RPMI7951 (cell line): ENCODE measurements at regions not wholly inside any gene's neighbourhood (a gene's known extent, or its start where the extent isn't known, plus 50 kb on each side); places are given as distances from the start of the nearest gene placed in this dataset.
A peak's percentile ranks its signal among the peaks of the same experiment; 100 is the strongest.
"Not testable (repeated sequence)": the region's sequence is repeated elsewhere in the genome, so short reads cannot be mapped to it uniquely, and the experiment has no call there.

Experiments used
- DNase-seq: peaks from one replicate; pipeline ENCODE4 v3.0.0-alpha.2; 2012; ENCODE audit warnings: low read depth

DNA sequence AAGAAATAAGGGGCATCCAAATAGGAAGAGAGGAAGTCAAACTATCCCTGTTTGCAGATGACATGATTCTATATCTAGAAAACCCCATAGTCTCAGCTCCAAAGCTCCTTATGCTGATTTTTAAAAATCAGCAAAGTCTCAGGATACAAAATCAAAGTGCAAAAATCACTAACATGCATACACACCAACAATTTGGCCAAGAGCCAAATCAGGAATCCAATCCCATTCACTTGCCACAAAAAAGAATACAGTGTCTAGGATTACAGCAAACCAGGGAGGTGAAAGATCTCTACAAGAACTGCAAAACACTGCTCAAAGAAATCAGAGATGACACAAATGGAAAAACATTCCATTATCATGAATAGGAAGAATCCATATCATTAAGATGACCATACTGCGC lies 155.8 kb upstream of the ARHGAP42 start:
- DNase-seq, result not testable (repeated sequence)

DNA sequence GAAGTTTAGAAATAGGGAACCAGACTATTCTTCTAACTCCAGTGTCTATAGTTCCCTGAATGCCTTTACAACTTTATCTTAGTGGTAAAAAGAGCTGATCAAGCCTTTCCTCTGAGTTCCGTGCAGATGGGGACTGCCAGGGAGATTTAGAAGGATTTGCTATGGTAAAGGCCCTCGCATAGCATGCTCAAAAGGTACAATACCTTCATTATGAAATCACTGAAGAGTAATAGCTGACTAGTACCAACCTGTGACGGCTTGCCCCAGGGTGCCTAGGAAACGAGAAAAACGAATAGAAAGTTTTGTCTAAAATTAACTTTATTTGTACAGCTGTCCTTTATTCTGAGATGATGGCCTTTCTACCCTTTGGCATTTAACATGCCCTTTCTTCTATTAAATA lies 150.1 kb upstream of the ARHGAP42 start:
- no peak for DNase-seq

DNA sequence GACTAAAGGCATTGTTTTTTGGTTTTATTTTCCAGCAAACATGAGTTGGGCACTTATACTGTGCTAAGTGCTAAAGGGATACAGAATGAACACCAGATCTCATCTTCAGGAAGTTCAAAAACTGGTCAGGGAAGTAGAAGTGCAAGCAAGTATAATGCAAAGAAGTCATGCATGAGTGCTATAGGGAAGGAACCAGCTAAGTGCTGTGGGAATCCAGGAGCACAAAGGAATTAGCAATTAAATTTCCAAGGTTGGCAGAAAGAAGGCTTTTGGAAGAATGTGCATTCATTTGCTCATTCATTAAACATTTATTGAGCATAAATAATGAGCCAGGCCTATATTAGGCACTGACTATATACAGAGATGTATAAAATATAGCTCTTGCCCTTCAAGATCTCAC lies 143.7 kb upstream of the ARHGAP42 start:
- no peak for DNase-seq

DNA sequence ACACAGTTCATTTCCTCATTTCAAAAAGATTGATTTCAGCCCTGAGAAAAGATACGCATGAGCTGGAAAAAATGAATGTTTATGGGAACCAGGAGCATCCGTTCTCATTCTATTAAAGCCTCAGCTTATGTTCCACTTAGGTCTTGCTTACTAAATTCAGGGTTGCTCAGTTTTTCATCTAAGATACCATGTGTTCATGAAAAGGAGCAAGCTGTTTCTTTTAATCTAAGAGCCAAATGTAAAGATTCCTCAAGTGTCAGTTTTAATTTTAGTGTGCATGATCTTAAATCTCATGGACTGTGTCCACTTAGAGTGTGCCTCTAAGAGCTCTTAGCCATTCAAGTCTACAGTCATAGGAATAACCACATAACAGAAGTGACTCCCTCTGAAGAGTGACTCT lies 141.5 kb upstream of the ARHGAP42 start:
- no peak for DNase-seq

DNA sequence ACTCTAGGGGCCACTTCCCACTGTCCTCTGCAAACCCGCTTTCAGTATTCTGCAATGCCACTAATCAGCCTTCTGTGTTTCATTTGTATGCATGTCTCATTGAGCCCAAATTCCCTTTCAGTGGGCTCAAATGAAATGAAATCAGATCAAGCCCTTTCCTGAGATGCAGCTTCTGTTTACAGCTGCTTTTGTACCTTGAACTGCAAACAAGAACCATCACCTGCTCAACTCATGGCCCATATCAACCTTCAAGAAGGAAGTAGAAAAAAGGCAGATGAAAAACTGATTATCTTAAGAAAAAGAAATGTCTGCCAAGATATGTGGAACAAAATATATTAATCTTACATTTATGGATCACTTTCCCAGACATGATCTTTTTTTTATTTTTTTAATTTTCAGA lies 141.1 kb upstream of the ARHGAP42 start:
- no peak for DNase-seq

DNA sequence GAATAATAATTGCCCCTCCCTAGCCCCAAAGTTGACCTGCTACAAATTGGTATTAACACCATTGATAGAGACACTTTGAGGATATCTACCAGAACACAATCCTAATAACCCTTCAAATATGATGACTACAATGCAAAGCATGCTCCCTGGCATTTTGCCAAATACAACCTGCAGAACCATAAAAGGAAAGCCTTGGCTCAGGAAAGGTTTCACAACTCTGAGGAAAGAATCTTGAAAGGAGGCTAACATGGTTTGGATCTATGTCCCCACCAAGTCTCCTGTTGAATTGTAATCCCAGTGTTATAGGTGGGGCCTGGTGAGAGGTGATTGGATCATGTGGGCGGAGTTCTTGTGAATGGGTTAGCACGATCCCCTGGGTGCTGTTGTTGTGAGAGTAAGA lies 140.4 kb upstream of the ARHGAP42 start:
- DNase-seq, result peak; percentile 37

DNA sequence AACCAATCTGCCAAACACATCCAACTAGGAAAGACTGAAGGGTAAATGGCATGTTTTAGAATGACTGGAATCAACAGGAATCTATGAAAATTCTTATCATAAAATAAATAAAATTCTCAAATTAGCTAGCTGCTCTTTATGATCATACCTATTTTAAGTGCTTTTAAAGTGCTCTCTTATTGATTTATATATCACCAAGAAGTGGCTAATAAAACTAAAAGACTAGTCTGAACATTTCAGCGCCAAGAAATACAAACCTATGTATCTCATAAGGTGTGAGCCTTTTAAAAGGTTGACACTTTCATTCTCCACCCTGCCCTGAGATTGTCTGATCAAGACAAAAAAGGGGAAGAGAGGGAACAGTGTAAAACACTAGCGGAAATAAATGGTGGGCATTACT lies 136.8 kb upstream of the ARHGAP42 start:
- DNase-seq, result no peak

DNA sequence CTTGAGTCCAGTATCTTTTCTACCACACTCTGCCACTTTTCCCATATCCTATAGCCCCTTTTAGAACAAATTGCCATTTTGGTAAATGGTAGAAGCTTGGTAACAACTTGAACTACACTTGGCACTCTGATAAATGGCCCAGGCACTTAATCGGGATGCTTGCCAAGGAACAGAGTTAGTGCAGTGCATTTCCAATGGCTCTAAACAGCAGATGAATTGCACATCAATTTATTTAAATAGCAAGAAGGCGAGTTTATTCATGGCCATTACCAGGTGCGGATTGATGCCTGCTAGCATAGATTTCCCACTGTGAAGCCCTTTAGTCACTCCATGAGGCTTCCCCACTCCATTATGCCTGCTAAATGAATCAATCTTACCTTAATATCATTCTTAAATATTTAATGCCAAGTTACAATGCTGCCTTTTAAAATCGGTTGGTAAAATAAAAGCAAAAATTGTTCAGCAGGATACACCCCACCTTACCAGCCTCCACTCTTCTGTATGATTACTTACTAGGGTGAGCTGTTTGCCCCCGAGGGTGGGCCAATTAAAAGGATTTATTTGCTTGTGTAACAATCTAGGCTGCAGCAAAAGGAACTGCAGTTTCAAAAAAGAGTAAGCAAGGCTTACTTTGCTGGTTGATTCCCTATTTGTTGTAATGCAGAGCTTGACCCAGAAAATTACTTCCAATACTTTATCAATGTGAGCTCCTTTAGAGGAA lies 136.0 kb upstream of the ARHGAP42 start:
- DNase-seq, result no peak

DNA sequence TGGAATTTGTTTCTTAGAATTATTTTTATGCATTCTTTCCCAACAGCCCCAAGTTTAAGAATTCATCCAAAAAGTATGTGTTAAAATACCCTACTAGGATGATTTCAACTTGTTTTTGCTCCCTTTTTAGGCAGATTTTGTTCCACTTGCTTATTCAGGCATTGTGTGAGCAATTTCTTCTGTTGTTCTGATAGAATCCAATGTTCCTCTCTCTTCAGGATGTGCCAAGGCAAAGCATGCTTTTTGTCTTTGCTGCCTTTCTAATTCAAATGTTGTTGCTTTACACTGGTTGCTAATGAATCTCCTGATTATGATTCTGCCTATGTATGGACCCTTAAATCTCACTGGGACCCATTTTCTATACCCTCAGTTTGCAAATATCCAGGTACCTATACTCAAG lies 131.2 kb upstream of the ARHGAP42 start:
- DNase-seq, result no peak

DNA sequence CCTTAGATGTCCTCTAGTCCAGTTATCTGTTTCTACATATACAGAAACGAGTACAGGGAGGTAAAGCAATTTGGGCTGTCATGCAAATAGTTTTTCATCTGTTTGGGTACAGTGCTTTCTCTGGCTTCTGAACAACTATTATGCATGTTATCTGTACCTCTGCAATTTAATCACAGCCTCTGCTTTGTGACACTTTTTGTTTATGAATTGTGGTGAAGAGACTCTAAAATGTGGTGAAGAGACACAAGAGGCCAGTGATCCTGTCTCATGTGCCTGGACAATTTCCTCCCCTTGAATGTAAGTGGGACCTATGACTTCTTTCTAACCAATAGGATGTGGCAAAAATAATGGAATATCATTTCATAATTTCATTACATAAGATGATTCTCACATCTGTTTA lies 130.3 kb upstream of the ARHGAP42 start:
- DNase-seq, result no peak

DNA sequence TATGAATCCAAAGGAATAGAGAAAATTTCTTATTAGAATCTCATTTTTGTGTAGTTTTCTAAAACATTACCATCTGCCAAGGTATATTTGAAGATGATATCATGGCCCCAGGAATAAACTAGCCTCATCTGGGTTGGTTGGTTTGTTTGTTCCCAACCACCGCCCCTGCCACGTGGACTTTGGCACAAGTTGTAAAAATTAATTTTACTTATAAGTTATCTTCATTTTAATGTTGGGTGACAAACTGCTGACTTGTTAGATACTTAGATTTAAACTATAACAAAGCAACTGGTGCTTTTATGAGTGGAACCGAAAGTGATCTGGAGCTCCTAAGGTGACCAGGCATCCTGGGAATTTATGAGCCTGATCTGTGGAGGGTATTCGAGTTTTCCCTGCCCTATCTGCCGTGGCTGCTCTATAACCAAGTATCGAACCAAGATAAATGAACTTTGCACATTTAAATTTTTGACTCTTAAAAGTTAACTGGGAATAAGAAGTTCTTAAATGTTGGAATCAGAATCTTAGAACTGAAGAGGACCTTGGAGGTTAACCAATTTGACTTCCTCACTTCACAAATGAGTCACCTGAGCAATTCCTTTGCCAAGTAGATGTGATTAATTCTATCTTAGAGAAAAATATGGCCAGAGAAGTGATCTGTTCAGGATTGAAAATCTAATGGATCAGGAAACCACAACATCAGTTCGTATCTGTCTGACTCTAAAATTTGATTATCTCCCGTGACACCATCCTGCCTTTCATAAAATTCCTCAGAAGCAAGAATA lies 129.1 kb upstream of the ARHGAP42 start:
- DNase-seq, result peak; percentile 54

DNA sequence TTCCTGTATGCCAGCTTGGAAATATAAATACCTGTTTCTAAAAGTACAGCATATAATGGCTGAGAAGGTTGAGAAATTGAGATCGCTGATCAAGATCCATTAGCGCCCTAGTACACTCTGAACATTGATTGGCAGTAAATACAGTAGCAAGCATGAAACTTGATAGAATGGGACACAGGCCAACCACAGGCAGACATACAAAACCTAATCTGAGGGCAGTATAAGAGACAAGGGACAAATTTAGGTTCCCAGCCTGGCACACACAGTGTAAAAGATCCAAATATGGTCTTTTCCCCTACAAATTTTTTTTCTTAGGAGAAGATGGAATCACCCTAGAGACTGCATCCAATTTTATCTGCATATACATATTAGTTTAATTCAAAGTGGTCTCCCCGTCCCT lies 126.5 kb upstream of the ARHGAP42 start:
- DNase-seq, result no peak

DNA sequence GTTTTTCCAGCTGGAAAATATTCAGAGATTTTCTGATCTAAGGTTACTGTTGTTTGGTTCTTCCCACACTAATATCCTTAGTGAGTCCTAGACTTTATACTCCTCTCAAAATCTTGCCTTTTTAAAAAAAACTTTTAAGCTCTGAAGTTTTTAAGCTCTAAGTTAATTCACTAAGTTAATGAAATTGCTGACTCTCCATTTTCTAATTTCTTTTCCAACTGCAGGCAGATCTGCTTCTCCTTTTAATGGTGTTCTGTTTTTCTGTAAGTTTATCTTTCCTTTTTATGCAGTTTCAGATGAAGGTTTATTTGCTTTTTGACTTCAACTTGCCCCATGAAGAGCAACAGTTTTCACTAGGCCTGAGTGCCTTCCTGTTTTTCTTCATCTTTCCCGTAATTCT lies 125.8 kb upstream of the ARHGAP42 start:
- no peak for DNase-seq

DNA sequence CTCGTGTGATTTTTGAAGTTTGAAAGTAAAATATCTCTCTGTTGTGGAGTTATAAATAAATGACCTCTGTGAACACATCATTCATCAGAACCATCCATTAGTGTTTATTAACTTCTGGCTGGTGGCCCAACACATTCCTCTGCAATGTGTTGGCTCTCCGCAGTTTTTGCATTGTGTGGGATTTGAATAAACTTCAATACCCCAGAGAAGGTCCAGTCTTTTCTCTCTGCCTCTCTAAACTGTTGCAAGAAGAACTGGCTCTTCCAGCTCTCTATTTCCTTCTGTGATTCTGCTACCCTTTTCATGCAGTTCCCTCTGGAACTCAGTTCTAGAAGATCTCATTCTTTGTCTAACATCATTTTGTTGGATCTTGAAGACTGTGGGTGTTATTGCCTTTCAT lies 125.0 kb upstream of the ARHGAP42 start:
- DNase-seq, result peak; percentile 83

DNA sequence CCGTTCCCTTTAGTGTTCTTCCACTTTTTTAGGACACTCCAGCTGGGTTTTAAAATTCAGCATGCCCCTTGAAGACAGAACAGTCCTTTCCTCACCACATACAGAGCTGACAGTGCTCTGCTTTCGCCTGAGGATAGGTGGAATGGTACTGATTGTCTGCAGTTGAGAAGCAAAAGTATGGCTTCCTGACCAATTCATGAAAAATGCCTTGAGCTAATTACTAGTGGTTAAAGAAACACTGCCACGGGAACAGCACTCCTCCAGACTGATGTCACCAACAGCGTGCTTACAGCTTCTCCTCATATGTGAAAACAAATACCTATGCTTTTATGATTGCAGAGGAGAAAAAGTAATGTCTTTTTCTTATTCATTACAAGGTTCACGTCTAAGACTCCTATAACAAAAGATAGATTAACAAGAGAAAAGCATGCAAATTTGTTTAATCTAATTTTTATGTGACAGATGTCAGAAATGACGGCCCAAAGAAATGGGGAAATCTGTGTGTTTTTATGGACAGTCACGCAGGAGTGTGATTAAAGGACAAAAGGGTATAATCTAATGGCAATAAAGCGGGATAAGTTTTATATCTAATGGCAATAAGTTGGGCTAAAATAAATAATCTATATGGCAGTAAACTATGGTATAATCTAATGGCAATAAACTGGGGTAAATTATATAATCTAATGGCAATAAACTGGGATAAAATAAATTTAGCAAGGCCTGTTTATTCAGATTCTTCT lies 123.4 kb upstream of the ARHGAP42 start:
- peak; percentile 82 for DNase-seq

DNA sequence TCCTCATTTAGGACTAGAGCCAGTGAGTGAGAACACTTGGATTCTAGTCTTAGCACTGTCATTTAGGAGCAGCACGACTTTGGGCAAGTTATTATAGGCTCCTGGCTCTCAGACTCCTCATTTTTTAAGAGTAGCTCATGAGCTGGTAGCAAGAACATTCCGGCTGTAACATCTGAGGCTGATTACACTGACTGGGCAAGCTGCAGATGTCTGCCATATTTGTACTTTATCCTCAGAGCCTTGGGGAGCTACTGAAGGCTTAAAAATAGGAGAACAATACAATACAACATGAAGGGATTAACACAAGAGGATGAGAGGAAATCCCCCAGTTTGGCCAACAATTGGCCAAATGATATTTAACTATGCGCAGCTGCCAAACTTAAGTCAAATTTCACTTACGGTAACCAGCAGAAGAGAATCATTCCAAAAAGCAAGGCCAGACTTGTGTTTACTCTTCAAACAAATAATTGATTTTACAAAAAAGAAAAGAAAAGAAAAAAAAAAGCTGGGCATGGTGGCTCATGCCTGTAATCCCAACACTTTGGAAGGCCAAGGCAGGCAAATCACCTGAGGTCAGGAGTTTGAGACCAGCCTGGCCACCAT lies 113.1 kb upstream of the ARHGAP42 start:
- no peak for DNase-seq

DNA sequence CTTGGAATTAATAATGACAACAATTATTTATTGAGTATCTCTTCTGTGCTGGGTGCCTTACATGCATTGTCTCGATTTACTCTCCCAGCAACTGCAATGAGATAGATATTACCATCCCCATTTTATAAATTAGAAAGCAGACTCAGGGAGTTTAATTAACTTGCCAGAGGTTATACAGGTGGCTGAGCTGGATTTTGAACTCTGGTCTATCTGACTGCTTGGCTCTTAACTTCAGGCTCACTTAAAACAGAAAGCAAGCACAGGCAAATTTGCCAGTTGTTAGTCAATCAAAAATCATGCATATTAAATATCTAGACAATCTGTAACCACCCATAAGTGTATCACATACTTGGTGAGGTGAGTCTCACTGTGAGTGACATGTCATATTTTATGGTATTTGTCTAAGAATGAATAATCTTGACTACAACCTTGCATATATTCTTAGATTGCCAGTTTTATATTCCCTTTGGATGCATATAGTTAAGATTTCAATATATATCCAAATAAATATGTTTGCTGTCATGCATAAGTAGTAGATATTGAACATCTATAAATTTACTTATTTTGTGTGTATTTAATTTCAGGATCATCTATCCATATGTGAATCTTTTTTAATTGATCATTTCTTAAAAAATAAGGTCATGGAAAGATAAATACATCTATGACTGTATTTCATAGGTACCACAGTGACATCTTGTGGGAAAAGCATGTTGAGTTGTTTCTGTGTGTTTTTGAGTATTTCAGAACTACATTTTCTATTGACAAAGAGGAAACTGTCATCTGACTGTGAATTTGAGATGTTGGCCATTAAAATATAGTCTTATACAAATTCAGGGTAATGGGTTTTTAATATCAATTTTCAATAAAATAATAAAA lies 112.0 kb upstream of the ARHGAP42 start:
- DNase-seq, result peak; percentile 33

DNA sequence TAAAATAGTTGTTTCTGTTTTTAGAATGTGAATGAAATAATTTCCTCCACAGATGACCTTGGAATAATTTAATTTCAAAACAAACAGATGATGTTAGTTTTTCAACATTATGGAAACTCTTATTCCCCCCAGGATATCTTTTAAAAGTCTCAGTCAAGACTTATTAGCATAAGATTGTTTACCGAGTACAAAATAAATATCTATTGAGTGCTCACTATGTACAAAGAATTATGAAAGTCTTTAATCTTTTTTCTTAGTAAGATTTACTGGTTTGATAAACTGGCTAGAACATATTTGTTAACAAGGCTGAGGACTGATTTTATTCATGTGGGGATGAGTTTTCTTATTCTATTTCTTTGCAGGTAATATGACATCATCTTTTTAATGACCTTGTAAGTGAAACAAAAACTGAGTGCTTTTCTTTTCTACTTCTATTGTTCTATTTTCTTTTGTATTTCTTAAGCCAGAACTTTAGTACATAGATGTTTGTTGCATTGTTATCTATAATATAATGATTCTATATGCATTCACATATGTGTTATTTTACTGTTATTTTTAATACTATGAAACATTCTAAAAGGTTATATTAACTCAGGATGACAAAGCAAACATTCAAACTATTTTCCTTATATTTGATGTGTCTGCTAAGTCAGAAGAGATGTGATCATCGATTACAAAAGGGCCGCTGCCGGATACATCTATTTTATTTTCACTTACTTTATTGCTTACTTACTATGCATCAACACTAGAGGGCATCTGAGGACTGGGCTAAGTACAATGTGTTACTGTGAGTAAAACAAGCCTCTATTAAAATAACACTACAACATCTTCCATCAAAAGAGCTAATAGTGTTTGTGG lies 111.0 kb upstream of the ARHGAP42 start:
- peak; percentile 59 for DNase-seq

DNA sequence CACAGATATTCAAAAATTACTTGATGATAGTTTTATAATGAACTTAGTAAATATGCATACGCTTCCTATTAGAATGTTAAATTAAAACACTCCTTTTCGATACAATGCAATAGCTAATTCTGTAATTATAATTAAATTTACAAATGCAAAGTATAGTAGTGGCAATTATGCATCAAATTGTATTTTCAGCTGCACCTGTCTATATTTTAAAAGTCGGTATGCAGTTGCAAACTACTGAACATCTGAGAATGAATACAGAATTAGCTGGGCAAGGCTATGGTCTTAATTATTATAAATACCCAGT lies 110.4 kb upstream of the ARHGAP42 start:
- DNase-seq, result no peak

DNA sequence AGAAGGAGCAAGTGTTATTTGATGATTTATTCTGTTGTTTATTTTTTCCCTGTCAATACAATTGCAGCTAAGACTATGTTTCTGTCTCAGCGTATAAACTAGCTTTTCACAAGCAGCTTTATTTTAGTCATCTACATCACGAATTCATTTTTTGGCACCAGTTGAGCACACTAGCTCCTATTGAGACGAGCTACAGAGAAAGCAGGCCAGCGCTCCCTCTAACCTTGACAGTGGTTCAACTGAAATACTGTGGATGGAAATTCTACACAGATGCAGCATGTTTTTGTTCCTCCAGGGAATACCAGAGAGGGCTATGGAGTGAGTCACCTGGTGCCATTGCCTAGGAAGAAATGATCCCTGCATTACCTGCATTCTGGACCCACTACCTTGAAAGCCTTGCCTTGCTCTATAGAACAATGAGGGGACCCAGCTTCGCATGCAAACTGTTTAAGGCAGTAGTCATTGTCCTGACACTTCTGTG lies 108.2 kb upstream of the ARHGAP42 start:
- DNase-seq, result no peak
